Kidney (tissue), 13 donors: ENCODE measurements at regions not wholly inside any gene's neighbourhood (a gene's known extent, or its start where the extent isn't known, plus 50 kb on each side); places are given as distances from the start of the nearest gene placed in this dataset.

Experiments
- DNase-seq, 5 donors: peaks; one replicate each; pipeline ENCODE4 v3.0.0-alpha.2; 2013 to 2020
- FAIRE-seq: peaks from 2 replicates; lab custom pipeline; 2012; peaks lifted over from hg19 to GRCh38; lab: Jason Lieb, UNC
- H3K27ac ChIP-seq, 2 donors: one replicate each; pipeline ENCODE4 v1.7.0; 2013; ENCODE audit warnings: low read depth in 2 of 2, low read length in 2 of 2, inconsistent platforms in 1 of 2
- H3K27me3 ChIP-seq: one replicate; pipeline ENCODE4 v1.7.1; 2013; ENCODE audit warnings: low read length, inconsistent platforms; ENCODE audit not compliant: control insufficient read depth, insufficient read depth
- H3K36me3 ChIP-seq, 3 donors: one replicate each; pipeline versions ENCODE4 v1.7.0 to v1.7.1; 2013; ENCODE audit warnings: low read length in 3 of 3, control low read depth in 1 of 3, inconsistent platforms in 1 of 3; ENCODE audit not compliant: insufficient read depth in 3 of 3, control insufficient read depth in 2 of 3
- H3K4me1 ChIP-seq, 3 donors: one replicate each; pipeline versions ENCODE4 v1.7.0 to v1.7.1; 2013; ENCODE audit warnings: low read length in 3 of 3, inconsistent platforms in 1 of 3, low read depth in 1 of 3; ENCODE audit not compliant: control insufficient read depth in 2 of 3, insufficient read depth in 2 of 3
- H3K4me3 ChIP-seq, 3 donors: one replicate each; pipeline versions ENCODE4 v1.7.0 to v1.8.1; 2013; ENCODE audit warnings: low read length in 3 of 3, control low read depth in 1 of 3, inconsistent platforms in 1 of 3
- H3K9ac ChIP-seq, 3 donors: one replicate each; pipeline versions ENCODE4 v1.7.0 to v1.7.1; 2013; ENCODE audit warnings: low read length in 3 of 3, control low read depth in 1 of 3, inconsistent platforms in 1 of 3
- H3K9me3 ChIP-seq, 3 donors: one replicate each; pipeline versions ENCODE4 v1.7.0 to v1.7.1; 2013; ENCODE audit warnings: low read length in 3 of 3, control low read depth in 1 of 3, inconsistent platforms in 1 of 3; ENCODE audit not compliant: control insufficient read depth in 2 of 3, insufficient read depth in 1 of 3
- CTCF ChIP-seq: IDR thresholded peaks from 3 replicates; pipeline ENCODE4 v1.5.1; 2012; ENCODE audit warnings: mild to moderate bottlenecking, moderate library complexity, borderline replicate concordance; ENCODE audit not compliant: insufficient read depth; ENCODE audit errors: extremely low read depth
- intact Hi-C: fragments of 100-400 bp; cut with DNase I; formaldehyde crosslinking; loops from one replicate; pipeline ENCODE4 v1.11.1; 2022
- donor health status: control.
- donor health status: control.
- donor health status: control.
- donor health status: control.
- donor health status: control.
- donor health status: DM: yes; HTN: yes; CAD: no.
- donor health status: Normal renal cell carcinoma (clear cell type).

- Histone ChIP-seq H3K36me3 (no peaks in the 10 kb centered on the region), H3K4me1 (no peaks in the 10 kb centered on the region), H3K9me3 (no peaks in the 10 kb centered on the region), H3K4me3 (no peak overlapping the region), H3K27me3 (no peaks in the 10 kb centered on the region), H3K9ac (no peak overlapping the region), H3K27ac (no peak overlapping the region)
- TF ChIP-seq CTCF = no peak
- FAIRE-seq (no peak), DNase-seq (peak in 1 of 5 donors; percentile 3)
- intact Hi-C loops = no loop called here
Observed at GRCh38 chr2:155840661-155841060, 491.9 kb downstream of the NR4A2 start.

GRCh38 chr2:155839991-155840390, 492.5 kb downstream of the NR4A2 start:
- no peak overlapping the region for H3K9ac ChIP-seq
- no peaks in the 10 kb centered on the region for H3K27me3 ChIP-seq
- FAIRE-seq = no peak
- no peaks in the 10 kb centered on the region for H3K36me3 ChIP-seq
- H3K4me1 ChIP-seq = no peaks in the 10 kb centered on the region
- no peak for TF ChIP-seq CTCF
- intact Hi-C loops = no loop called here
- H3K9me3 ChIP-seq = no peaks in the 10 kb centered on the region
- H3K4me3 ChIP-seq = no peak overlapping the region
- DNase-seq = no peak
- no peak overlapping the region for H3K27ac ChIP-seq

GRCh38 chr2:155839436-155839835, 493.1 kb downstream of the NR4A2 start:
- TF ChIP-seq CTCF = no peak
- Histone ChIP-seq H3K27me3 (no peaks in the 10 kb centered on the region), H3K9ac (no peak overlapping the region), H3K36me3 (no peaks in the 10 kb centered on the region), H3K4me1 (no peaks in the 10 kb centered on the region), H3K4me3 (no peak overlapping the region), H3K27ac (no peak overlapping the region), H3K9me3 (no peaks in the 10 kb centered on the region)
- FAIRE-seq (no peak), DNase-seq (no peak)
- intact Hi-C loops = no loop called here

- no peaks in the 10 kb centered on the region for H3K4me1 ChIP-seq
- no peaks in the 10 kb centered on the region for H3K27me3 ChIP-seq
- no peak overlapping the region for H3K27ac ChIP-seq
- TF ChIP-seq CTCF = no peak
- H3K9ac ChIP-seq = no peak overlapping the region
- no peaks in the 10 kb centered on the region for H3K9me3 ChIP-seq
- H3K4me3 ChIP-seq = no peak overlapping the region
- FAIRE-seq (no peak), DNase-seq (no peak)
- H3K36me3 ChIP-seq = no peaks in the 10 kb centered on the region
- intact Hi-C loops = no loop called here
Observed at GRCh38 chr2:155836439-155836838, 496.1 kb downstream of the NR4A2 start.
